Caco-2 (cell line): ENCODE measurements at regions not wholly inside any gene's neighbourhood (a gene's known extent, or its start where the extent isn't known, plus 50 kb on each side); places are given as distances from the start of the nearest gene placed in this dataset.

Experiments used
- BruUV-seq: library from RNA; stranded (reverse); fragments of 400-500 nt; replicated peaks from 2 replicates; lab custom pipeline; 2021; lab: Mats Ljungman, UMichigan
- CTCF ChIA-PET: fragments of 300-600 bp; sonication (Branson Sonifier 250); formaldehyde crosslinking; loops from one replicate; lab custom pipeline; 2022; ENCODE audit warnings: antibody characterized with exemption; lab: Charles Lee
- POLR2A ChIA-PET: fragments of 300-600 bp; sonication (Branson Sonifier 250); formaldehyde crosslinking; loops from one replicate; lab custom pipeline; 2022; ENCODE audit warnings: antibody characterized with exemption; lab: Charles Lee
- DNase-seq, 2 experiments: peaks; one replicate each; pipeline versions ENCODE4 v3.0.0 to v3.0.0-alpha.2; 2020 to 2022
- H3K27me3 ChIP-seq: replicated peaks from 2 replicates; pipeline ENCODE4 v1.6.0; 2011; ENCODE audit warnings: low read length; ENCODE audit not compliant: control insufficient read depth, insufficient read depth
- H3K36me3 ChIP-seq: 2 replicates; pipeline ENCODE4 v1.5.1; 2011; ENCODE audit warnings: low read length; ENCODE audit not compliant: control insufficient read depth, insufficient read depth
- H3K4me1 ChIP-seq: fragments of 250-450 bp; sonication (Bioruptor Pico); 2 replicates; pipeline ENCODE4 v1.5.1; 2020; ENCODE audit warnings: mild to moderate bottlenecking
- H3K4me3 ChIP-seq: 2 replicates; pipeline ENCODE4 v1.5.1; 2011; ENCODE audit warnings: low read depth, mild to moderate bottlenecking, control low read depth, low read length
- H3K9me3 ChIP-seq: fragments of 250-450 bp; sonication (Bioruptor Pico); 2 replicates; pipeline ENCODE4 v1.5.1; 2020; ENCODE audit warnings: mild to moderate bottlenecking, moderate library complexity
- H3K27ac Mint-ChIP-seq: one replicate; pipeline ENCODE4 v1.8.0; 2022; ENCODE audit warnings: mixed read lengths; ENCODE audit not compliant: unreplicated experiment
- H3K27me3 Mint-ChIP-seq: one replicate; pipeline ENCODE4 v1.8.0; 2022; ENCODE audit warnings: mixed read lengths; ENCODE audit not compliant: insufficient read depth, unreplicated experiment
- H3K36me3 Mint-ChIP-seq: one replicate; pipeline ENCODE4 v1.8.0; 2022; ENCODE audit warnings: mild to moderate bottlenecking, mixed read lengths; ENCODE audit not compliant: insufficient read depth, unreplicated experiment
- H3K4me1 Mint-ChIP-seq: one replicate; pipeline ENCODE4 v1.8.0; 2022; ENCODE audit warnings: low read depth, mixed read lengths; ENCODE audit not compliant: unreplicated experiment
- H3K4me3 Mint-ChIP-seq: one replicate; pipeline ENCODE4 v1.8.0; 2022; ENCODE audit warnings: mild to moderate bottlenecking, moderate library complexity, mixed read lengths; ENCODE audit not compliant: unreplicated experiment
- H3K9me3 Mint-ChIP-seq: one replicate; pipeline ENCODE4 v1.8.0; 2022; ENCODE audit warnings: mixed read lengths; ENCODE audit not compliant: unreplicated experiment
- intact Hi-C: fragments of 100-400 bp; cut with micrococcal nuclease; formaldehyde crosslinking; loops from one replicate; pipeline ENCODE4 v1.10.0; 2022; ENCODE audit not compliant: unreplicated experiment
- TF ChIP-seq, protein P1 (sequence below), 2 experiments: fragments of 200-600 bp in 1 of 2; IDR thresholded peaks; 1 replicate in 1 of 2; 2 replicates in 1 of 2; pipeline versions ENCODE4 v1.5.1 to v1.8.0; 2011 to 2022; ENCODE audit warnings: antibody characterized with exemption in 1 of 2, control low read depth in 1 of 2, inconsistent platforms in 1 of 2, low read depth in 1 of 2, low read length in 1 of 2, mild to moderate bottlenecking in 1 of 2, moderate library complexity in 1 of 2; ENCODE audit not compliant: insufficient read depth in 1 of 2, severe bottlenecking in 1 of 2, unreplicated experiment in 1 of 2

DNA sequence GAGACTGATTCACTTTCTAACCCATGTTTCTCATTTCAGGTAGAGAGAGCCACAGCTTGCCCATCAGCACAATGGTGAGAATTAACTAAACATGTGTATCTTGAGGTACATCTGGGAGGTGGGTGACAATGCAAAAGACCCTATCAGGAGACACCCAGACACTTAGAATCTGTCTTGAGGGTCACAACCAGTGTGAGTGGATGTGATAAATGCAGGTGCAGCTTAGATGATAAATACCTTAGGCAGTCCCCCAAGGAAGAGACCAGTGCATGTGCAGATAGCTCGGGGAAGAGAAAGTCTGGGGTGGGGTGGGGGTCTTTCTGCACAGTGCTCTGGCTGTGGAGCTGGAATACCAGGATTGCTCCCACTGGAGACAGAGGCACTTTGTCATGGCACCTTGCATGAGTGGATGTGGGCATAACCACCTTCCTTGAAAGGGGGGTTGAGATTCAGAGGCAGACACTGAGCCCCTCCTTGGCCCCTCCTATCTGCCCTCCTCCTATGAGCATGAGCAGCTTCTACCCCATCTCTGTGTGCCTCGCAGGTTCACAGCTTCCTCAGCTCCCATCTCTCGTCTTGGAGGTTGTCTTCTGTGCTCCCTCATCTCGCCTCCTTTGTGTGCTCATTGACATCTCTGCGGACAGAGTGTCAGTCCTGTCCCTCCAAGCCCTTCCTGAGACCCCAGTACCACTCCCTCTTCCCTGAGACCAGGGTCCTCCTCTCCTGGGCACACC is 349.8 kb downstream of the TCERG1L start:
- no peaks in the 10 kb centered on the region for H3K9me3 Mint-ChIP-seq
- no TSS peak for BruUV-seq
- peaks cover 5% of the 10 kb centered on the region for H3K36me3 Mint-ChIP-seq

DNA sequence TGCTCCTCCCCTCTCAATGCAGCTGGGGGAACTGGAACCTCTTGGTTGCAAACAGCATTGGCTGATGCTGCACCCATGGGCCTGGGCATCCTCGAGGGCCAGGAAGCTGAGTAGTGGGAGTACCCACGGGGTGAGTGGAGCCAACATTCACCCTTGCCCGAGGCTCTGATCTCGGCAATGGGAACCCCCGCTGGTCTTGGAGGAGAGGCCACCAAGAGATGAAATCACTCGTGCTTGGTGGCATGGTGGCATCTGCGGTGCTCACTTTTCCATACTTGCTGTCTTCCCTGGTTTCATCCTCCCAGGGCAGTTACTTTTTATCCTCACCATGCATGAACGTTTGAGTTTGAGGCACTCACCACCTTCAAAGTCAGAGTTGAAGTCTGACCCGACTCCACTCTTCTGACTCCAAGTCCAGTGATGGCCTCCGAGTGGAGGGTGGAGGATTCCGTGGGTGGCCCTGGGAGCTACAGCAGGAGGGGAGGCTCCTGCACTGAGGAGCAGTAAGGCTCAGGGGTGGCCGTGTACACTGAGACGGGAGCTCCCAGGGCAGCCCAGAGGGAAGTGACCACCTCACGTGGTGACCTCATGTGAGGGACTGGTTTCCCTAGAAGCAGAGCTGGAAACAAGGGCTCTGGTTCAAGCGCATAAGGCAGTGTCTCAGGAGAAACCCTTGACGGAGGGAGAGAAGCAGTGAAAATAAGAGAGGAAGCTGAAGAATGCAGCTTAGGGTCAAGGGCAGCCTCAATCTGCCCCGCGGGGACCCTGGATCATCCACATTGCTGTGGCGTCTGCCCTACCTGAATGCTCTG is 349.1 kb downstream of the TCERG1L start:
- Histone ChIP-seq H3K4me3 (no peak overlapping the region), H3K27me3 (no peaks in the 10 kb centered on the region), H3K9me3 (no peaks in the 10 kb centered on the region), H3K4me1 (no peaks in the 10 kb centered on the region), H3K36me3 (no peaks in the 10 kb centered on the region)
- Mint-ChIP-seq H3K27ac (no peak overlapping the region), H3K4me3 (no peak overlapping the region), H3K27me3 (peaks cover 16% of the 10 kb centered on the region), H3K9me3 (no peaks in the 10 kb centered on the region), H3K36me3 (peaks cover 5% of the 10 kb centered on the region), H3K4me1 (no peaks in the 10 kb centered on the region)
- ChIA-PET CTCF (no interaction called here), POLR2A (no interaction called here)
- TF ChIP-seq, protein P1, sequence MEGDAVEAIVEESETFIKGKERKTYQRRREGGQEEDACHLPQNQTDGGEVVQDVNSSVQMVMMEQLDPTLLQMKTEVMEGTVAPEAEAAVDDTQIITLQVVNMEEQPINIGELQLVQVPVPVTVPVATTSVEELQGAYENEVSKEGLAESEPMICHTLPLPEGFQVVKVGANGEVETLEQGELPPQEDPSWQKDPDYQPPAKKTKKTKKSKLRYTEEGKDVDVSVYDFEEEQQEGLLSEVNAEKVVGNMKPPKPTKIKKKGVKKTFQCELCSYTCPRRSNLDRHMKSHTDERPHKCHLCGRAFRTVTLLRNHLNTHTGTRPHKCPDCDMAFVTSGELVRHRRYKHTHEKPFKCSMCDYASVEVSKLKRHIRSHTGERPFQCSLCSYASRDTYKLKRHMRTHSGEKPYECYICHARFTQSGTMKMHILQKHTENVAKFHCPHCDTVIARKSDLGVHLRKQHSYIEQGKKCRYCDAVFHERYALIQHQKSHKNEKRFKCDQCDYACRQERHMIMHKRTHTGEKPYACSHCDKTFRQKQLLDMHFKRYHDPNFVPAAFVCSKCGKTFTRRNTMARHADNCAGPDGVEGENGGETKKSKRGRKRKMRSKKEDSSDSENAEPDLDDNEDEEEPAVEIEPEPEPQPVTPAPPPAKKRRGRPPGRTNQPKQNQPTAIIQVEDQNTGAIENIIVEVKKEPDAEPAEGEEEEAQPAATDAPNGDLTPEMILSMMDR (IDR thresholded peaks at IDR 0.05; ENCODE audit: insufficient read depth in 1 of 2, low read depth in 1 of 2, low read length in 1 of 2, severe bottlenecking in 1 of 2, unreplicated experiment in 1 of 2): no peak
- no TSS peak for BruUV-seq
- DNase-seq: no peak
- intact Hi-C loops: no loop called here

More for the DNA sequence above, 349.8 kb downstream of the TCERG1L start:
- no peaks in the 10 kb centered on the region for H3K9me3 ChIP-seq
- TF ChIP-seq, protein P1 (IDR thresholded peaks at IDR 0.05; ENCODE audit: insufficient read depth in 1 of 2, low read depth in 1 of 2, low read length in 1 of 2, severe bottlenecking in 1 of 2, unreplicated experiment in 1 of 2): no peak
- H3K4me1 Mint-ChIP-seq: no peaks in the 10 kb centered on the region
- no peak overlapping the region for H3K27ac Mint-ChIP-seq
- H3K4me1 ChIP-seq: no peaks in the 10 kb centered on the region
- CTCF ChIA-PET: no interaction called here
- peaks cover 16% of the 10 kb centered on the region for H3K27me3 Mint-ChIP-seq
- intact Hi-C loops: no loop called here
- H3K27me3 ChIP-seq: no peaks in the 10 kb centered on the region
- no peak for DNase-seq
- no peak overlapping the region for H3K4me3 ChIP-seq
- no peak overlapping the region for H3K4me3 Mint-ChIP-seq
- no peaks in the 10 kb centered on the region for H3K36me3 ChIP-seq
- POLR2A ChIA-PET: no interaction called here

DNA sequence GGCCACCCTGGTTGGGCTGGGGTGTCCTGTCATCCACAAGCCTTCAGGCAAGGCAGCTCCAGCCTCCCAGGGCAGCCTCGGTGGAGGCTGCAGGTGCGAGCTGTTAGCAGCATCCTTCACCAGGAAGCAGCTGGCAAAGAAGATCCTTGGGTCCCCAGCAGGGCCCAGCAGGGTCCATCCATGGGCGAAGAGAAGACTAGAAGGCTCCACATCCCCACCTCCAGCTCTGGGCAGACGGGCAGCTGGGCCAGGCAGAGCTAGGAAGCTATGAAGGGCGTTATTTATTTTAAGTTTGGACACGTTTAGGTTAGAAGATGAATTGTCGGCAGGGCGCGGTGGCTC is 348.5 kb downstream of the TCERG1L start:
- Histone ChIP-seq H3K27me3 (no peaks in the 10 kb centered on the region), H3K4me3 (no peak overlapping the region), H3K9me3 (no peaks in the 10 kb centered on the region), H3K4me1 (no peaks in the 10 kb centered on the region), H3K36me3 (no peaks in the 10 kb centered on the region)
- POLR2A ChIA-PET: no interaction called here
- intact Hi-C loops: no loop called here
- TF ChIP-seq, protein P1 (IDR thresholded peaks at IDR 0.05; ENCODE audit: insufficient read depth in 1 of 2, low read depth in 1 of 2, low read length in 1 of 2, severe bottlenecking in 1 of 2, unreplicated experiment in 1 of 2): no peak
- CTCF ChIA-PET: no interaction called here
- no peak for DNase-seq
- Mint-ChIP-seq H3K36me3 (peaks cover 5% of the 10 kb centered on the region), H3K4me1 (no peaks in the 10 kb centered on the region), H3K27ac (no peak overlapping the region), H3K4me3 (no peak overlapping the region), H3K27me3 (peaks cover 16% of the 10 kb centered on the region), H3K9me3 (no peaks in the 10 kb centered on the region)
- no TSS peak for BruUV-seq
